ENCODE measurements at regions not wholly inside any gene's neighbourhood (a gene's known extent, or its start where the extent isn't known, plus 50 kb on each side); places are given as distances from the start of the nearest gene placed in this dataset.

GRCh38 chr12:29032446-29032845, 116.6 kb upstream of the FAR2 start:
- DNase-seq (no peak), ATAC-seq (no peak)
- H3K9me2 ChIP-seq (replicated peaks; ENCODE audit: low read length) = 0 out of 2 replicates have a peak, but pooled peaks cover 4% of the 10 kb centered on the region
- no peaks in the 10 kb centered on the region for H4K20me1 ChIP-seq (ENCODE audit: low read length)
- no peak overlapping the region for H3K27ac ChIP-seq (ENCODE audit: low read length)
- no peak overlapping the region for H3K4me3 ChIP-seq (ENCODE audit: low read length)
- H3K4me2 ChIP-seq (ENCODE audit: low read length) = no peak overlapping the region
- H3K9ac ChIP-seq (ENCODE audit: low read length) = no peak overlapping the region
- H3K79me2 ChIP-seq (ENCODE audit: low read length) = no peaks in the 10 kb centered on the region
- intact Hi-C loops (cut with micrococcal nuclease) = no loop called here
- no peaks in the 10 kb centered on the region for H3K27me3 ChIP-seq (ENCODE audit: low read length)
- H3K4me1 ChIP-seq (ENCODE audit: insufficient read depth, low read length) = peaks cover 13% of the 10 kb centered on the region
- ChIA-PET POLR2A (ENCODE audit: unreplicated experiment) (no interaction called here), CTCF (no interaction called here)
- H3K36me3 ChIP-seq (ENCODE audit: low read depth, low read length) = no peaks in the 10 kb centered on the region
- BruUV-seq (replicated peaks) = no TSS peak
- no peaks in the 10 kb centered on the region for H3F3A ChIP-seq (ENCODE audit: low read length, unreplicated experiment)
- no peak overlapping the region for H2AFZ ChIP-seq (ENCODE audit: low read length)
- no peaks in the 10 kb centered on the region for H3K9me3 ChIP-seq (ENCODE audit: low read length)
- no peak for TF ChIP-seq CTCF (conservative IDR thresholded peaks at IDR 0.05; ENCODE audit: low read depth, low read length)
- no peak for TF ChIP-seq EZH2phosphoT487 (IDR thresholded peaks at IDR 0.05; ENCODE audit: borderline replicate concordance, low read length)
- no peak for TF ChIP-seq EZH2 (IDR thresholded peaks at IDR 0.05; ENCODE audit: low read length, unreplicated experiment)

GRCh38 chr12:29033519-29033918, 115.6 kb upstream of the FAR2 start:
- no peaks in the 10 kb centered on the region for H3F3A ChIP-seq (ENCODE audit: low read length, unreplicated experiment)
- POLR2A ChIA-PET (ENCODE audit: unreplicated experiment) = no interaction called here
- H3K79me2 ChIP-seq (ENCODE audit: low read length) = no peaks in the 10 kb centered on the region
- peak overlapping the region; percentile 0 for H3K4me2 ChIP-seq (ENCODE audit: low read length)
- intact Hi-C loops (cut with micrococcal nuclease) = loop anchor here (1.0 kb wide), 1 partner anchor 8 kb away; no protein-coding TSS in a partner anchor
- no peaks in the 10 kb centered on the region for H3K27me3 ChIP-seq (ENCODE audit: low read length)
- BruUV-seq (replicated peaks) = no TSS peak
- H3K27ac ChIP-seq (ENCODE audit: low read length) = peak overlapping the region; percentile 49
- no peaks in the 10 kb centered on the region for H4K20me1 ChIP-seq (ENCODE audit: low read length)
- H3K4me1 ChIP-seq (ENCODE audit: insufficient read depth, low read length) = peaks cover 13% of the 10 kb centered on the region
- H3K9me3 ChIP-seq (ENCODE audit: low read length) = no peaks in the 10 kb centered on the region
- H3K4me3 ChIP-seq (ENCODE audit: low read length) = no peak overlapping the region
- peak; percentile 66 for DNase-seq
- TF ChIP-seq EZH2phosphoT487 (IDR thresholded peaks at IDR 0.05; ENCODE audit: borderline replicate concordance, low read length) (no peak), CTCF (conservative IDR thresholded peaks at IDR 0.05; ENCODE audit: low read depth, low read length) (no peak), EZH2 (IDR thresholded peaks at IDR 0.05; ENCODE audit: low read length, unreplicated experiment) (no peak)
- H3K9me2 ChIP-seq (replicated peaks; ENCODE audit: low read length) = 0 out of 2 replicates have a peak, but pooled peaks cover 4% of the 10 kb centered on the region
- no peak overlapping the region for H3K9ac ChIP-seq (ENCODE audit: low read length)
- CTCF ChIA-PET = no interaction called here
- no peak overlapping the region for H2AFZ ChIP-seq (ENCODE audit: low read length)
- H3K36me3 ChIP-seq (ENCODE audit: low read depth, low read length) = no peaks in the 10 kb centered on the region
- peak; percentile 81 for ATAC-seq

GRCh38 chr12:29035112-29035511, 114.0 kb upstream of the FAR2 start:
- H3K9me2 ChIP-seq (replicated peaks; ENCODE audit: low read length) = 0 out of 2 replicates have a peak, but pooled peaks cover 3% of the 10 kb centered on the region

More at GRCh38 chr12:29035112-29035511, 114.0 kb upstream of the FAR2 start:
- no TSS peak for BruUV-seq (replicated peaks)
- Histone ChIP-seq H3K27me3 (ENCODE audit: low read length) (no peaks in the 10 kb centered on the region), H3K4me3 (ENCODE audit: low read length) (no peak overlapping the region), H3K36me3 (ENCODE audit: low read depth, low read length) (no peaks in the 10 kb centered on the region), H4K20me1 (ENCODE audit: low read length) (no peaks in the 10 kb centered on the region), H3K79me2 (ENCODE audit: low read length) (no peaks in the 10 kb centered on the region), H3K9ac (ENCODE audit: low read length) (no peak overlapping the region), H3K4me1 (ENCODE audit: insufficient read depth, low read length) (peaks cover 14% of the 10 kb centered on the region), H3F3A (ENCODE audit: low read length, unreplicated experiment) (no peaks in the 10 kb centered on the region), H3K27ac (ENCODE audit: low read length) (no peak overlapping the region), H3K9me3 (ENCODE audit: low read length) (no peaks in the 10 kb centered on the region), H3K4me2 (ENCODE audit: low read length) (no peak overlapping the region), H2AFZ (ENCODE audit: low read length) (no peak overlapping the region)
- no peak for ATAC-seq
- POLR2A ChIA-PET (ENCODE audit: unreplicated experiment) = no interaction called here
- CTCF ChIA-PET = interaction anchor here (0.6 kb wide), 1 partner anchor 37 kb away, joined by 3 read pairs; no protein-coding TSS in a partner anchor
- intact Hi-C loops (cut with micrococcal nuclease) = no loop called here
- DNase-seq = no peak
- TF ChIP-seq EZH2phosphoT487 (IDR thresholded peaks at IDR 0.05; ENCODE audit: borderline replicate concordance, low read length) (no peak), CTCF (conservative IDR thresholded peaks at IDR 0.05; ENCODE audit: low read depth, low read length) (no peak), EZH2 (IDR thresholded peaks at IDR 0.05; ENCODE audit: low read length, unreplicated experiment) (no peak)

Measured in PC-3 (cell line).